OCI-LY7 (cell line): ENCODE measurements at regions not wholly inside any gene's neighbourhood (a gene's known extent, or its start where the extent isn't known, plus 50 kb on each side); places are given as distances from the start of the nearest gene placed in this dataset.

Source experiments
- BruUV-seq: library from RNA; stranded (reverse); fragments of 400-500 nt; replicated peaks from 2 replicates; lab custom pipeline; 2021; lab: Mats Ljungman, UMichigan
- CTCF ChIA-PET: fragments of 300-600 bp; sonication (Branson Sonifier 250); formaldehyde crosslinking; loops from one replicate; lab custom pipeline; 2022; ENCODE audit warnings: antibody characterized with exemption; ENCODE audit not compliant: unreplicated experiment; lab: Charles Lee
- POLR2A ChIA-PET: fragments of 300-600 bp; sonication (Branson Sonifier 250); formaldehyde crosslinking; loops from one replicate; lab custom pipeline; 2022; ENCODE audit warnings: antibody characterized with exemption; lab: Charles Lee
- DNase-seq: peaks from one replicate; pipeline ENCODE4 v3.0.0-alpha.2; 2015; ENCODE audit warnings: low spot score
- H2AFZ ChIP-seq: fragments of 200-600 bp; sonication (generic), shearing (Covaris generic); 2 replicates; pipeline ENCODE4 v1.6.1; 2014; ENCODE audit warnings: mild to moderate bottlenecking, antibody characterized with exemption, low read length, moderate library complexity
- H3K27ac ChIP-seq: fragments of 200-600 bp; sonication (generic); 2 replicates; pipeline ENCODE4 v1.5.1; 2014; ENCODE audit warnings: mixed run types, low read depth, mild to moderate bottlenecking, moderate library complexity, low read length, inconsistent platforms; ENCODE audit not compliant: poor library complexity, severe bottlenecking
- H3K36me3 ChIP-seq: fragments of 200-600 bp; sonication (generic); 2 replicates; pipeline ENCODE4 v1.6.1; 2014; ENCODE audit warnings: mild to moderate bottlenecking, antibody characterized with exemption, low read length, moderate library complexity, mixed read lengths; ENCODE audit not compliant: insufficient read depth
- H3K4me1 ChIP-seq: fragments of 200-600 bp; sonication (generic); 2 replicates; pipeline ENCODE4 v1.5.1; 2014; ENCODE audit warnings: mild to moderate bottlenecking, low read length; ENCODE audit not compliant: insufficient read depth, poor library complexity, severe bottlenecking
- H3K4me2 ChIP-seq: fragments of 200-600 bp; sonication (generic); 2 replicates; pipeline ENCODE4 v1.6.1; 2014; ENCODE audit warnings: mild to moderate bottlenecking, low read length
- H3K4me3 ChIP-seq: fragments of 200-600 bp; sonication (generic); 2 replicates; pipeline ENCODE4 v1.5.1; 2014; ENCODE audit warnings: mild to moderate bottlenecking, low read depth, low read length; ENCODE audit not compliant: poor library complexity, severe bottlenecking
- H3K79me2 ChIP-seq: fragments of 200-600 bp; sonication (generic); 2 replicates; pipeline ENCODE4 v1.6.1; 2016; ENCODE audit warnings: low read depth, mild to moderate bottlenecking, low read length, moderate library complexity, mixed read lengths; ENCODE audit not compliant: insufficient read depth
- H3K9me2 ChIP-seq: fragments of 200-600 bp; sonication (generic); 2 replicates; pipeline ENCODE4 v1.6.1; 2016; ENCODE audit warnings: mild to moderate bottlenecking, low read length, mixed read lengths; ENCODE audit not compliant: insufficient read depth
- H3K9me3 ChIP-seq: fragments of 200-600 bp; sonication (generic); 2 replicates; pipeline ENCODE4 v1.6.1; 2014; ENCODE audit warnings: mild to moderate bottlenecking, mixed run types, low read length, mixed read lengths
- H4K20me1 ChIP-seq: fragments of 200-600 bp; sonication (generic); 2 replicates; pipeline ENCODE4 v1.6.1; 2014; ENCODE audit warnings: mild to moderate bottlenecking, antibody characterized with exemption, low read length, moderate library complexity, mixed read lengths; ENCODE audit not compliant: insufficient read depth
- EZH2phosphoT487 ChIP-seq: fragments of 200-600 bp; sonication (generic); IDR thresholded peaks from 2 replicates; pipeline ENCODE4 v1.6.1; 2018; ENCODE audit warnings: low read depth, borderline replicate concordance, mild to moderate bottlenecking, mixed run types, antibody characterized with exemption, low read length, moderate library complexity, mixed read lengths
- intact Hi-C: fragments of 100-400 bp; cut with micrococcal nuclease; formaldehyde crosslinking; loops from one replicate; pipeline ENCODE4 v1.10.0; 2022; ENCODE audit not compliant: unreplicated experiment
- TF ChIP-seq, protein P1 (sequence below): fragments of 200-600 bp; sonication (generic); conservative IDR thresholded peaks from 2 replicates; pipeline ENCODE4 v1.5.1; 2014; ENCODE audit warnings: mild to moderate bottlenecking, antibody characterized with exemption, low read length, moderate library complexity, mixed read lengths

DNA sequence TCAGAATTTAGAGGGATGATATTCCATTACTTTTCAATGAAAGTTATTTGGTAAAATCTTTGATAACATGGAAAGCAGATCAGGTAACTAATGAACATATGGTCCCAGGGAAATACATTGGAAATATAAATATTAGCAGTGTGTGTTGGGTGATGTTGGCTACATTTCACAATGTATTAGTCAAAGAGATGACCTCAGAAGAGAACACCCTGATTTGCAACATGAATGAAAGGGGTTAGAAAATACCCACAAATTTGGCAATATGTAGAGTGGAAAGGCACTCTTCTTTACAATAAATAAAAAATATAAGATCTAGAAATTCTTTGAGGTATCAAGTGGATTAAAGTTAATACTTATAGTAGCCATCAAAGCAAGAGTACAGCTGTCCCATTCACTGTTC is 606.7 kb downstream of the PSAT1 start:
- Histone ChIP-seq H3K4me3 (no peak overlapping the region), H3K36me3 (no peaks in the 10 kb centered on the region), H3K9me3 (no peaks in the 10 kb centered on the region), H4K20me1 (no peaks in the 10 kb centered on the region), H3K79me2 (no peaks in the 10 kb centered on the region), H2AFZ (no peak overlapping the region), H3K4me1 (no peaks in the 10 kb centered on the region), H3K9me2 (no peaks in the 10 kb centered on the region), H3K27ac (no peak overlapping the region), H3K4me2 (no peak overlapping the region)
- ChIA-PET CTCF (no interaction called here), POLR2A (no interaction called here)
- BruUV-seq: no TSS peak
- no peak for TF ChIP-seq EZH2phosphoT487
- no peak for DNase-seq
- intact Hi-C loops: no loop called here

DNA sequence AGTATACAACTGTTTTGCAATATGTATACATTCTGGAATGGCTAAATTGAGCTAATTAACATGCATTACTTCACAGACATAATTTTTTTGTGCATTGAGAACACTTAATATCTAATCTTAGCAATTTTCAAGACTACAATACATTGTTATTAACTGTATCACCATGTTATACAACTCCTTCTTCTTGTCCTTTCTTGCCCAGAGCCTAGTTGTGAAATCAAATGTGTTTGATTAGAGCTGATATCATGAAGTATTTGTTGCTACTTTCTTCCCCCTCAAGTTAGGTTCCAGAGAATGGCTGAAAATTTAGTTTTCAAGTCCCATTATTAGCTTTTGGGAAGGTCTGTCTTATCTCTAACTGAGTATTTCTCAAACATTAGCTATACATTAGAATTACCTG is 607.8 kb downstream of the PSAT1 start:
- H3K4me1 ChIP-seq: no peaks in the 10 kb centered on the region
- H4K20me1 ChIP-seq: no peaks in the 10 kb centered on the region
- H3K4me2 ChIP-seq: no peak overlapping the region
- no peak overlapping the region for H3K4me3 ChIP-seq
- intact Hi-C loops: no loop called here
- no peak overlapping the region for H3K27ac ChIP-seq
- no peak overlapping the region for H2AFZ ChIP-seq
- TF ChIP-seq EZH2phosphoT487: no peak
- TF ChIP-seq, protein P1, sequence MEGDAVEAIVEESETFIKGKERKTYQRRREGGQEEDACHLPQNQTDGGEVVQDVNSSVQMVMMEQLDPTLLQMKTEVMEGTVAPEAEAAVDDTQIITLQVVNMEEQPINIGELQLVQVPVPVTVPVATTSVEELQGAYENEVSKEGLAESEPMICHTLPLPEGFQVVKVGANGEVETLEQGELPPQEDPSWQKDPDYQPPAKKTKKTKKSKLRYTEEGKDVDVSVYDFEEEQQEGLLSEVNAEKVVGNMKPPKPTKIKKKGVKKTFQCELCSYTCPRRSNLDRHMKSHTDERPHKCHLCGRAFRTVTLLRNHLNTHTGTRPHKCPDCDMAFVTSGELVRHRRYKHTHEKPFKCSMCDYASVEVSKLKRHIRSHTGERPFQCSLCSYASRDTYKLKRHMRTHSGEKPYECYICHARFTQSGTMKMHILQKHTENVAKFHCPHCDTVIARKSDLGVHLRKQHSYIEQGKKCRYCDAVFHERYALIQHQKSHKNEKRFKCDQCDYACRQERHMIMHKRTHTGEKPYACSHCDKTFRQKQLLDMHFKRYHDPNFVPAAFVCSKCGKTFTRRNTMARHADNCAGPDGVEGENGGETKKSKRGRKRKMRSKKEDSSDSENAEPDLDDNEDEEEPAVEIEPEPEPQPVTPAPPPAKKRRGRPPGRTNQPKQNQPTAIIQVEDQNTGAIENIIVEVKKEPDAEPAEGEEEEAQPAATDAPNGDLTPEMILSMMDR: no peak
- H3K79me2 ChIP-seq: no peaks in the 10 kb centered on the region
- no peak for DNase-seq
- H3K9me2 ChIP-seq: no peaks in the 10 kb centered on the region
- no peaks in the 10 kb centered on the region for H3K36me3 ChIP-seq
- no TSS peak for BruUV-seq
- no peaks in the 10 kb centered on the region for H3K9me3 ChIP-seq
- CTCF ChIA-PET: no interaction called here
- POLR2A ChIA-PET: interaction anchor here (1.0 kb wide), 1 partner anchor 13 kb away, joined by 3 read pairs; no protein-coding TSS in a partner anchor

DNA sequence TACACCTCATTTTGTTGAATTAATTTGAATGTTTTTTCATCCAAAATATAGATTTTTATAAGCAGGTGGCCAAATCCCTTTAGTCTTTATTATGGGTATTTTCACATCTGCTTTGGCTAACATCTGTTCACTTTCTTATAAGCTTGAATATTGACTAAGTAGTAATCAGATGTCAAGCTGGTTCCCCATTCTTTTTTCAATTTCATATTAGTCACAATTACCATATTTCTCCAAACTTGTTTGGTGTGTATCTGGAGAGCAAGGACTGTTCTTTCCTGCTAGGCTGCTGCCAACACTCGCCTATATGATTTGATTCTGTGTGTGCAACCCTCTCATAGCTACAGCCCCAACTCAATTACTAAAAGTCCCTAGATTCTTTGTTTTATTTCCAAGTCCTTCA is 608.5 kb downstream of the PSAT1 start:
- Histone ChIP-seq H3K9me3 (no peaks in the 10 kb centered on the region), H3K36me3 (no peaks in the 10 kb centered on the region), H3K4me1 (no peaks in the 10 kb centered on the region), H2AFZ (no peak overlapping the region), H3K4me2 (no peak overlapping the region), H3K79me2 (no peaks in the 10 kb centered on the region), H3K4me3 (no peak overlapping the region), H3K27ac (no peak overlapping the region), H4K20me1 (no peaks in the 10 kb centered on the region), H3K9me2 (no peaks in the 10 kb centered on the region)
- intact Hi-C loops: no loop called here
- no peak for DNase-seq
- no TSS peak for BruUV-seq
- ChIA-PET CTCF (no interaction called here), POLR2A (interaction anchor here (1.0 kb wide), 1 partner anchor 14 kb away, joined by 3 read pairs; no protein-coding TSS in a partner anchor)
- no peak for TF ChIP-seq EZH2phosphoT487
- TF ChIP-seq, protein P1: no peak
